ENCODE measurements at regions not wholly inside any gene's neighbourhood (a gene's known extent, or its start where the extent isn't known, plus 50 kb on each side); places are given as distances from the start of the nearest gene placed in this dataset.

DNA sequence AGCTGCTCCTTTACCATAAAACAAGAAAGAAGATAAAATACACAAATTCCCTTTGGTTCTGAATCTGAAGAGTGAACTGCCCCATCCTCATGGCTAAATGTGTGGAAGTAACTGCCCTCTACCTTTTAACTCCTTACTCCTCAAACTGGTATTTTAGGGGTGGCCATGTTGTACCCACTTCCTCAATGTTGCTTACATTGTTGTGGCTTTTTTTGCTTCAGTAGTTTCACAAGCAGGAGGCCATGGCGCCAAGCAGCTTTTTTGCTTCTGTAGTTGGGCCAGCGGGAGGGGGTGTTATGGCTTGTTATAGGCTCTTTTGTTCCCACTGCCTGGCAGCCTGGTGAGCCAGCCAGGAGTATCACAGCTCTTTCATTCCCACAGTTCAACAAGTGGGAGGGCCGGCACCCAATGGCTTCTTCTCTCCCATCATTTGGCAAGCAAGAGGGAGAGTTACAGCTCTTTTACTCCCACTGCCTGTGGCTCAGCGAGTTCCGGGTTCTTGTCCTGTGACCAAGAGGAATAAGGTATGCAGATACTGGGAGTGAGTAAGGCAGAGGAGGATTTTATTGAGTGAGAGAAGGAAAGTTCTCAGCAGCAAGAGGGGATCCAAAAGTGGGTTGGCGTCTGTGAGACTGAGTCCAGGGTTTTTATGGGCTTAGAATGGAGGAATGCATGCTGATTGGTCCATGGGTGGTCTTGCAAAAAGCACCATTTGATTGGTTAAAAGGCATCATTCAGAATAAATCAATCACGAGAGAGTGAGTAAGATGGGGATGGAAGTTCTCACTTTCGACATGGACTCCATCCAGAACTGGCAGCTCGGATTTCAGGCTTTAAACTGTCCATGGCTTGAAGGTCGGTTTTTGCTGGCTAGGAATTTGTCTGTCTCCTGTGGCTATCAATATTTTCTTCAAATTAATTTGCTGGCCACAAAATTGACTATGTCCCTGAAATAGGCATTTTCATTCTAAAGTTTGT is 429.6 kb downstream of the HLX start:
- H3K4me3 ChIP-seq: no peak overlapping the region
- ATAC-seq: no peak
- no peak for DNase-seq
- no peaks in the 10 kb centered on the region for H3K27me3 ChIP-seq
- no peaks in the 10 kb centered on the region for H3K9me3 ChIP-seq
- H3K4me1 ChIP-seq: no peaks in the 10 kb centered on the region
- intact Hi-C loops (cut with DNase I): no loop called here
- no peaks in the 10 kb centered on the region for H3K36me3 ChIP-seq (replicated peaks in 1 of 2; ENCODE audit: insufficient read depth in 1 of 2, low read depth in 2 of 2)
- no peak overlapping the region for H3K27ac ChIP-seq
- 70 to 75% methylated on average over 10 of the region's 10 CpGs for WGBS, 2 donors
- no peak for TF ChIP-seq CTCF (IDR thresholded peaks at IDR 0.05)

GRCh38 chr1:221309723-221310122 is 430.5 kb downstream of the HLX start:
- no peaks in the 10 kb centered on the region for H3K27me3 ChIP-seq
- no peak for DNase-seq
- H3K9me3 ChIP-seq: no peaks in the 10 kb centered on the region
- ATAC-seq: no peak
- H3K36me3 ChIP-seq (replicated peaks in 1 of 2; ENCODE audit: insufficient read depth in 1 of 2, low read depth in 2 of 2): no peaks in the 10 kb centered on the region
- intact Hi-C loops (cut with DNase I): no loop called here
- H3K27ac ChIP-seq: no peak overlapping the region
- TF ChIP-seq CTCF (IDR thresholded peaks at IDR 0.05): no peak
- TF ChIP-seq POLR2A (IDR thresholded peaks at IDR 0.05): no peak
- no peak overlapping the region for H3K4me3 ChIP-seq
- WGBS, 2 donors: 22 to 26% methylated on average over 1 of the region's 1 CpG
- no peaks in the 10 kb centered on the region for H3K4me1 ChIP-seq

DNA sequence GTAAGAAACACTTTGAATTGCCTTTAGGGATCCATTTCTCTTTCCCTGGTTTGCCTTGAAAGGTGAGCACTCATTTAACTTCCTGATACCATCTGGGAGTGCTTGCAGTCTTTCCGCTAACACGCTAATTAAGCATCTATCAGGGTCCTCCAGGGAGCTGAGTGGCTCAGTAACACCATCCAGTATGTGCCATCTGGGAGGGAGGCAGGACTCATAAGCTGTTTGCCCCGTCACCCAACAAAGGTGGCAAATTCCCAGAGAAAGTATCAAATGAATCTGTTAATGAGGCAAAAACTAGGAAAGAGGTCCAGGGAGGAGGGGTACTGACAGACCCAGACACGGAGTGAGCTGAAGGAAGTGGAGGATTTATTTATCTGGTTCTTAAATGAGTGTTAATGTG is 430.9 kb downstream of the HLX start:
- Histone ChIP-seq H3K9me3 (no peaks in the 10 kb centered on the region), H3K27me3 (no peaks in the 10 kb centered on the region), H3K4me3 (no peak overlapping the region), H3K4me1 (no peaks in the 10 kb centered on the region), H3K27ac (no peak overlapping the region), H3K36me3 (replicated peaks in 1 of 2; ENCODE audit: insufficient read depth in 1 of 2, low read depth in 2 of 2) (no peaks in the 10 kb centered on the region)
- intact Hi-C loops (cut with DNase I): no loop called here
- ATAC-seq (no peak), DNase-seq (no peak)
- WGBS, 2 donors: 48 to 61% methylated on average over 4 of the region's 4 CpGs
- no peak for TF ChIP-seq CTCF (IDR thresholded peaks at IDR 0.05)
- no peak for TF ChIP-seq POLR2A (IDR thresholded peaks at IDR 0.05)

DNA sequence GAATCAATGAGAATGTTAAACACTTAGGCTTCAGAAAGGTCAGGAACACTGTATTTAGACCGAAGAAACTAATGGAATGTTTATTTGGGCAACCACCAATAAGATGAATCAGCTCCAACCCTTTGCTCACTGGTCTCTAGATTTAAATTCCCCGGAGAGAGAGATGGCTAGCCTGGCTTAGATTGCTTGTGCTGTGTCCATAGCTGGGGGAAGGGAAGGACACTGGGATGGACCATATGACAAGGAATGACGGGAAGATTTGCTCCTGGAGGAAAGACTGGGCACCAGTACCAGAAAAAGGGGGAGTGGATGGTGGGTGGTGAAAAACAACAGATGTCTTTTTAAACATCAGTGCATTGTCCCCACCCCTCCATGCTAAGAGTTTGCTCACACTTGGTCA is 426.6 kb downstream of the DUSP10 start:
- ATAC-seq: peak; percentile 27

More for the DNA sequence above, 426.6 kb downstream of the DUSP10 start:
- no peak overlapping the region for H3K27ac ChIP-seq
- peak in 1 of 4 donors; percentile 4 for DNase-seq
- WGBS, 2 donors: 28 to 39% methylated on average over 3 of the region's 3 CpGs
- H3K36me3 ChIP-seq (replicated peaks in 1 of 2; ENCODE audit: insufficient read depth in 1 of 2, low read depth in 2 of 2): no peaks in the 10 kb centered on the region
- intact Hi-C loops (cut with DNase I): no loop called here
- H3K9me3 ChIP-seq: no peaks in the 10 kb centered on the region
- no peaks in the 10 kb centered on the region for H3K27me3 ChIP-seq
- H3K4me3 ChIP-seq: no peak overlapping the region
- no peak for TF ChIP-seq CTCF (IDR thresholded peaks at IDR 0.05)
- TF ChIP-seq POLR2A (IDR thresholded peaks at IDR 0.05): no peak
- H3K4me1 ChIP-seq: no peaks in the 10 kb centered on the region

All from body of pancreas (tissue), 4 donors.